ENCODE measurements at regions not wholly inside any gene's neighbourhood (a gene's known extent, or its start where the extent isn't known, plus 50 kb on each side); places are given as distances from the start of the nearest gene placed in this dataset.

GRCh38 chr13:91273675-91274074 lies 73.8 kb upstream of the MIR17HG start:
- no peak for DNase-seq (ENCODE audit: low read depth)

- DNase-seq (ENCODE audit: low read depth) = no peak
Observed at GRCh38 chr13:91277013-91277676, 70.3 kb upstream of the MIR17HG start.

- no peak for DNase-seq (ENCODE audit: low read depth)
Observed at GRCh38 chr13:91278291-91278690, 69.2 kb upstream of the MIR17HG start.

- DNase-seq (ENCODE audit: low read depth) = no peak
Observed at GRCh38 chr13:91278888-91279287, 68.6 kb upstream of the MIR17HG start.

- DNase-seq (ENCODE audit: low read depth) = no peak
Observed at GRCh38 chr13:91280801-91281200, 66.7 kb upstream of the MIR17HG start.

- no peak for DNase-seq (ENCODE audit: low read depth)
Observed at GRCh38 chr13:91284335-91284734, 63.2 kb upstream of the MIR17HG start.

- DNase-seq (ENCODE audit: low read depth) = no peak
Observed at GRCh38 chr13:91286317-91286716, 61.2 kb upstream of the MIR17HG start.

- no peak for DNase-seq (ENCODE audit: low read depth)
Observed at GRCh38 chr13:91291078-91291477, 56.4 kb upstream of the MIR17HG start.

- DNase-seq (ENCODE audit: low read depth) = no peak
Observed at GRCh38 chr13:91292630-91293221, 54.8 kb upstream of the MIR17HG start.

- DNase-seq (ENCODE audit: low read depth) = no peak
Observed at GRCh38 chr13:91295712-91296410, 51.6 kb upstream of the MIR17HG start.

- no peak for DNase-seq (ENCODE audit: low read depth)
Observed at GRCh38 chr13:91297503-91297902, 50.0 kb upstream of the MIR17HG start.
